PC-3 (cell line): ENCODE measurements at regions not wholly inside any gene's neighbourhood (a gene's known extent, or its start where the extent isn't known, plus 50 kb on each side); places are given as distances from the start of the nearest gene placed in this dataset.

Experiments
- CTCF ChIP-seq: fragments of 300-600 bp; sonication (generic); conservative IDR thresholded peaks from 2 replicates; pipeline ENCODE4 v1.5.1; 2017; ENCODE audit warnings: antibody characterized with exemption, low read depth, mild to moderate bottlenecking, low read length
- EZH2 ChIP-seq: fragments of 300-600 bp; sonication (generic); IDR thresholded peaks from one replicate; pipeline ENCODE4 v1.6.1; 2017; ENCODE audit warnings: antibody characterized with exemption, mild to moderate bottlenecking, low read length; ENCODE audit not compliant: unreplicated experiment
- EZH2phosphoT487 ChIP-seq: fragments of 300-600 bp; sonication (generic); IDR thresholded peaks from 2 replicates; pipeline ENCODE4 v1.6.1; 2018; ENCODE audit warnings: mild to moderate bottlenecking, antibody characterized with exemption, low read length, borderline replicate concordance

- TF ChIP-seq CTCF (no peak), EZH2 (no peak), EZH2phosphoT487 (no peak)
Measured at GRCh38 chr7:83701736-83702135, 52.8 kb upstream of the SEMA3E start.
